GM19397 (cell line): ENCODE measurements at regions not wholly inside any gene's neighbourhood (a gene's known extent, or its start where the extent isn't known, plus 50 kb on each side); places are given as distances from the start of the nearest gene placed in this dataset.
A peak's percentile ranks its signal among the peaks of the same experiment; 100 is the strongest.
"Not testable (repeated sequence)": the region's sequence is repeated elsewhere in the genome, so short reads cannot be mapped to it uniquely, and the experiment has no call there.

Source experiments
- ATAC-seq: cut with Tn5 transposase; IDR thresholded peaks from one replicate; pipeline ENCODE4 v1.9.1; 2021; ENCODE audit warnings: mild to moderate bottlenecking, moderate library complexity; ENCODE audit not compliant: unreplicated experiment

DNA sequence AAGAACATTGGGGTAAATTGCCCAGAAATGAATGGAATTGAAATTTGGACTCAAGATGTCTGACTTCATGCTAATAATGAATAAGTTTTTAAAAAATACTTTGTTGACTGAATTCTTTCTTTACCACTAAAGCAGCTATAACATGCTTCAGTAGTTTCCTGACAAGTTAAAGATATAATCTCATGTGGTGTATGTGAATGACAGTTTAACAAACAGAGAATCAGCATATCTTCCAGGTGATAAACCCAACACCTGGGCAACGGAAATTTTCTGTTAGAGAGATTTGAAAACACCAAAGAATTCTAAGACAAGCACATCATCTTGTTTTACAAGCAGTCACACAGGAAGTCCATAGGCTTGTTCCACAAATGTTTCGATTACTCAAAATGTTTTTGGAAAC, 372.6 kb upstream of the VRK2 start:
- no peak for ATAC-seq

- no peak for ATAC-seq
Observed at GRCh38 chr2:57674743-57675142, 371.9 kb upstream of the VRK2 start.

DNA sequence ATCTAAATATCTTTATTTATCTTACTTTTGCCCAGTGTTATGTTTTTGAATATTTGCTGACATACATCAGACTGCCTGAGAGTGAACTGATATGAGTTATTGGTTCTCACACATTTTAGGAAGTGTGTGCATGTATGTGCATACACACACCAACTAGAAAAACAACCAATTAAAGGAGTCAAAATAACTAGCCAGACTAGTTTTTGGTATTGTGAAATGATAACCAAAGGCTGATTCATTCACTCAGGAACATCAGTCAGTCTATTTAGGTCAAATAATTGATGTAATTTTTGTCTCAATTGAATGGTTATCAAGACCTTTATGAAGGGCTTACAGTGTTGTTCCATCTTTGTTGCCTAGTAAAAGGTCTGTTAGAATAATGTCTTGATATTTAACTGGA, 369.3 kb upstream of the VRK2 start:
- ATAC-seq, result no peak

DNA sequence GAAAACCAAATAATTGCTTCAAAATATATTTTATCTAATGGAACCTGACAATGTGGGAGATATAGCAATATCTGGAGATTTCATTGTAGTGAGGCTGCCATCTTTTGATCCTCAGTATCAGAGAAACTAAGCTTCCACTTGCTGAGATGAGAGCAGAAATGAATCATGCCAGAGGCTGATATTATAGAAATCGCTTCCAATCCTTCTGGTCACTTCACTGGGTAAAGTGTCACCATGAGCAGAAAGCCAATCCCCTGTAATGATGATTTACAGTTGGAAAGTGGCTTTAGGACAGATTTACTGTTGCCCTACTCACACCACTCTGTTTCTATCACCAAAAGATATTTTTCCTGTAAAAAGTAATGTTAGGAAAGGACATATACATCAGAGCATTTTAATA, 365.0 kb upstream of the VRK2 start:
- no peak for ATAC-seq

DNA sequence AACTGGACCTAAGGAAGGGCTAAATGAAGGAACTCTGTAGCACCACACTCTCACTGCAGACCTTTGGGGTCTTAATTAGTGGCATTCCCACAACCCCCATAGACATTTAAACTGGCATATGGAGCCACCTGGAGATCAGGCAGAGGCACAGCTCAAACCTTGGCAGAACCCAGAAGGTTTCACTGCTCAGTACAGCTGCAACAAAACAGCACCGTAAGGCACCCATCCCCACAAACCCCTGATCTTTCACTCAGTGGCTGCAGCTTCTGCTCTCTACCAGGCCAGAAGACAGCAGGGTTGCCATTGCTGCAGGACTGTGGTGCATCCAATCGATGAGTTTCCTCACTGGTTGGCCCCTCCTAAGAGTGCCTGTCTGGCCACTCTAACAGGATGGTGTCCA, 361.6 kb upstream of the VRK2 start:
- ATAC-seq, result no peak

GRCh38 chr2:57692395-57692794, 354.2 kb upstream of the VRK2 start:
- no peak for ATAC-seq

DNA sequence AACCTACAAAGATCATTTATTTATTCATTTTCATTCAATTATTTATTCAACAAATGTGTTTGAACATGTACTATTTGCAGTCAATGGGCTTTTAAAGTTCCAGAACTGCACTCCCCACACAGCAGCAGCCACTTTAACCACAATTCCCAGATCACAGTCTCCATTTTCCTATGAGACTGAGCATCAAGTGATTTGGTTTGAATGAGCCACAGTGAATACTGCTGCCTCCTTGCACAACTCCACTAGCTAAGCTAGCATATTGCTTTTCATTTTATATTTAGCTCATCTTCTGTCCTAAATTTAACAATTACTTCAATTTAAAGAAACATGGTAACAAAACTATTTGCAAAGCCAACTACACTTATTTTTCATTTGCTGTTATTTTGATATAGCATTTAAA, 353.4 kb upstream of the VRK2 start:
- ATAC-seq, result no peak

GRCh38 chr2:57693965-57694364, 352.6 kb upstream of the VRK2 start:
- no peak for ATAC-seq

DNA sequence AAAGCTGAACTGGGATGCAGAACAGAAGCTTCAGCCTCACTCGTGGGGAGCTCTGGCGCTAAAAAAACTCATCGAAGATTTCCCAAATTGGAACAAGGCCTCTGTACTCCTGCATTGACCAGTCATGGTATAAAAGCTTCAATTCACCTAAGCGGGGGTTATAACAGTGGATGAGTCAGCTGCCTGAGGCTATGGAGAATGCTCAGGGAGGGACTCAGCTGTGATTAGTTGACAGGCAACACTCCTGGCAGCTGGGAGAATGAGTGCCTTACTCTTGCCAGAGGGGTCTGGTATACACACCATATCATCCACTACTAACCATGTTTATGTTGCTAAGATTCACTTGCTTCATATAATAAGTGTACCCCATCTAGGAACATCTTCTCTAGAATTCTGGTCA, 350.6 kb upstream of the VRK2 start:
- no peak for ATAC-seq

DNA sequence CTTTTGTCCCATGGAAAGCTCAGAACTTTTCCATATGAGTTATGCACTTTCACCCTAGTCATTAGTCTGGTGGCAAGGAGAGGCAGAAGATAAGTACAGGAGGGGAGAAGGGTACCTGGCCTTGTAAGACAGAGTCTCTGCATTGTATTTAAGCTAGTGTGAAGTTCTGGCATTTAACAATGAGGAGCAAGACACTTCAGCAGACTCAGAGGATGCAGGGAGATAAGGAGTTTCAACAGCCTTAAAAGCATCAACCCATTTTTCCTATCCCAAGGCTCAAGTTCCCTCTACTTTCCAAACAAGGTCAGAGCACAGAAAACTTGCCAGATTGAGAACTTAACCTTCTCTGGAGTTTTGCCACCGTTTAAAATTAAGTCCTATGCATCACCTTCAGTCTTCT, 348.2 kb upstream of the VRK2 start:
- ATAC-seq, result no peak

- ATAC-seq, result no peak
Observed at GRCh38 chr2:57698935-57699449, 347.6 kb upstream of the VRK2 start.

- ATAC-seq, result no peak
Observed at GRCh38 chr2:57701391-57701791, 345.2 kb upstream of the VRK2 start.

- no peak for ATAC-seq
Observed at GRCh38 chr2:57703407-57703806, 343.2 kb upstream of the VRK2 start.

DNA sequence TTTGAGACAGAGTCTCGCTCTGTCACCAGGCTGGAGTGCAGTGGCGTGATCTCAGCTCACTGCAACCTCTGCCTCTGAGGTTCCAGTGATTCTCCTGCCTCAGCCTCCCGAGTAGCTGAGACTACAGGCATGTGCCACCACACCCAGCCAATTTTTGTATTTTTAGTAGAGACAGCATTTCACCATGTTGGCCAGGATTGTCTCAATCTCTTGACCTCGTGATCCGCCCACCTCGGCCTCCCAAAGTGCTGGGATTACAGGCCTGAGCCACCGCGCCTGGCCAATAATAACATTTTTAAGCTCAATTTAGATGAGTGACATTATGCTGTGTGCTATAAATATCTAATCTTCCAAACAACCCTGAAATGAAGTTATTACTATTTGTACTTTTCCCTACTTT, 338.8 kb upstream of the VRK2 start:
- ATAC-seq, result not testable (repeated sequence)

DNA sequence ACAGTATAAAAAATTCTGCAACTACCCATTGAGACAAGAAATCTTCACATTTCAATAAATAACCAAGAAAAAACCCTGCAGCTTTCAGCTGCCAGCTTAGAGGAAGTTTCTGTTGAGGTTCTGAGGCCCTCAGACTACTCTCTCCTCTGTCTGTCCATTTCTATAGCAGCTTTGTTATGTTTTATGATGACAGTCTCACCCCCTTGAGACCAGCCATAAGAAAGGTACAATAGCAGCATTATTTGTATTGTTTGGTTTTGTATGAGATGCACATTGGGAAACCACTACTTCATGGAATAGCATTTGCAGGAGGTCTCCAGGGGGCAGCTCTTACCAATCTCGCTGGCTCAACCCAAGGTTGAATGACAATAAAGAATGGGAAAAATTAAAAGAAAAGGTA, 334.6 kb upstream of the VRK2 start:
- ATAC-seq, result no peak

GRCh38 chr2:57720728-57721627, 325.6 kb upstream of the VRK2 start:
- peak; percentile 96 for ATAC-seq

GRCh38 chr2:57725337-57725947, 321.2 kb upstream of the VRK2 start:
- no peak for ATAC-seq

- ATAC-seq, result peak; percentile 74
Observed at GRCh38 chr2:57726294-57726693, 320.3 kb upstream of the VRK2 start.

- no peak for ATAC-seq
Observed at GRCh38 chr2:57728691-57729090, 317.9 kb upstream of the VRK2 start.

DNA sequence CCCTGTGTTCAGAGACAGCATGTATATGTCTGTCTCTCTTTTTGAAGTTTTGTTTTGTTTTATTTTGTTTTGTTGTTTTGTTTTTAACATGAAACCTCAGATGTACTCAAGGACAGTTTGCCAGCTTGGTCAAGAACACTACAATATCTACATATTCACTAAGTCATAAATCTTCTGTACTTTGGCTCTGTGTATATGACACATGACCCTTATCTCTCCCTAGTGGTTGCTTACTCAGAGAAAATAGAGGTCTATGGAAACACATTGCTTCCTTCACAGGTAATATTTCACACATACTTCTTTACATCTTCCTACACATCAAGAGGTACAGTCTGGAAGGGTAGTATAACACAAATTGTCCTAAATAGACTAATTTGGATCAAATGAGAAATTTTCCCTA, 312.6 kb upstream of the VRK2 start:
- ATAC-seq, result no peak

- no peak for ATAC-seq
Observed at GRCh38 chr2:57740891-57741290, 305.7 kb upstream of the VRK2 start.

DNA sequence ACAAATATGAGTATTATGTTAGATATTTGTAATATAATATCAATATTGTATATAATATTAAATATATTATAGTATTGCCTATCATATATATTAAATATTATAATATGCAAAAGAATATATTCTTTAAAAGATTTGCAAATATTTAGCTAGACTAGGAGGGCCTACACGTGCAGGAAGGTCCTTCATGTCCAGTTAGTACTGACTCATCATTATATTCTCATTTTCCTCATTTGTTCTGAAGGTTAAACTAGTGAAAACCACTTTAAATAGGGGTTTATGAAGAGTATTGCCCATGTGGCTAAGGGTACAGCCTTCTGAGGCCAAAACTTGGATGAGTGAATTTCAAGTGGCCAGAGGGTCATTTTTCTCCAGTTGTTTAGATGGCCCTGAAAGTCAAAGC, 293.0 kb upstream of the VRK2 start:
- ATAC-seq, result no peak
